Trophoblast cell (in vitro differentiated cells and primary cell): ENCODE measurements at regions not wholly inside any gene's neighbourhood (a gene's known extent, or its start where the extent isn't known, plus 50 kb on each side); places are given as distances from the start of the nearest gene placed in this dataset.

Source experiments
- DNase-seq, 2 donors: peaks; one replicate each; pipeline ENCODE4 v3.0.0-alpha.2; 2016
- H2AFZ ChIP-seq: 2 replicates; pipeline ENCODE4 v1.6.1; 2013; ENCODE audit warnings: low read length, moderate library complexity, mild to moderate bottlenecking; ENCODE audit not compliant: insufficient read depth, poor library complexity
- H2AK5ac ChIP-seq: 2 replicates; pipeline ENCODE4 v1.6.1; 2013; ENCODE audit warnings: mild to moderate bottlenecking, low read length
- H2BK120ac ChIP-seq: 2 replicates; pipeline ENCODE4 v1.6.1; 2013; ENCODE audit warnings: low read length, mild to moderate bottlenecking, moderate library complexity; ENCODE audit not compliant: insufficient read depth, poor library complexity
- H2BK12ac ChIP-seq: 2 replicates; pipeline ENCODE4 v1.6.1; 2013; ENCODE audit warnings: mild to moderate bottlenecking, low read length, moderate library complexity
- H2BK5ac ChIP-seq: 2 replicates; pipeline ENCODE4 v1.6.1; 2013; ENCODE audit warnings: low read length, low read depth, moderate library complexity, mild to moderate bottlenecking; ENCODE audit not compliant: poor library complexity
- H3K14ac ChIP-seq: 2 replicates; pipeline ENCODE4 v1.6.1; 2013; ENCODE audit warnings: mild to moderate bottlenecking, low read length
- H3K18ac ChIP-seq: 2 replicates; pipeline ENCODE4 v1.6.1; 2013; ENCODE audit warnings: mild to moderate bottlenecking, low read length
- H3K23ac ChIP-seq: 2 replicates; pipeline ENCODE4 v1.6.1; 2013; ENCODE audit warnings: low read length
- H3K27ac ChIP-seq: 2 replicates; pipeline ENCODE4 v1.5.1; 2013; ENCODE audit warnings: low read depth, mild to moderate bottlenecking, inconsistent platforms, low read length, moderate library complexity
- H3K27me3 ChIP-seq: 2 replicates; pipeline ENCODE4 v1.6.1; 2013; ENCODE audit warnings: inconsistent platforms, mild to moderate bottlenecking, low read length, moderate library complexity; ENCODE audit not compliant: insufficient read depth
- H3K36me3 ChIP-seq, 2 experiments: 1 replicate in 1 of 2; 2 replicates in 1 of 2; pipeline ENCODE4 v1.6.1; 2013; ENCODE audit warnings: low read length in 2 of 2, mild to moderate bottlenecking in 2 of 2, moderate library complexity in 1 of 2; ENCODE audit not compliant: insufficient read depth in 2 of 2, control insufficient read depth in 1 of 2
- H3K4ac ChIP-seq: 2 replicates; pipeline ENCODE4 v1.6.1; 2013; ENCODE audit warnings: low read depth, mild to moderate bottlenecking, low read length, moderate library complexity
- H3K4me1 ChIP-seq, 2 experiments: 1 replicate in 1 of 2; 2 replicates in 1 of 2; pipeline ENCODE4 v1.6.1; 2013; ENCODE audit warnings: low read length in 2 of 2, mild to moderate bottlenecking in 2 of 2, moderate library complexity in 1 of 2; ENCODE audit not compliant: insufficient read depth in 2 of 2, control insufficient read depth in 1 of 2
- H3K4me2 ChIP-seq: 2 replicates; pipeline ENCODE4 v1.6.1; 2013; ENCODE audit warnings: inconsistent platforms, mild to moderate bottlenecking, low read length, moderate library complexity
- H3K4me3 ChIP-seq: 2 replicates; pipeline ENCODE4 v1.5.1; 2013; ENCODE audit warnings: mild to moderate bottlenecking, low read depth, low read length, inconsistent platforms
- H3K79me1 ChIP-seq: one replicate; pipeline ENCODE4 v1.6.1; 2013; ENCODE audit warnings: low read length
- H3K79me2 ChIP-seq: 2 replicates; pipeline ENCODE4 v1.6.1; 2013; ENCODE audit warnings: low read length, mild to moderate bottlenecking; ENCODE audit not compliant: control insufficient read depth, insufficient read depth, poor library complexity
- H3K9ac ChIP-seq: 2 replicates; pipeline ENCODE4 v1.6.1; 2013; ENCODE audit warnings: mild to moderate bottlenecking, low read length
- H3K9me3 ChIP-seq: 2 replicates; pipeline ENCODE4 v1.6.1; 2013; ENCODE audit warnings: low read depth, mild to moderate bottlenecking, control low read depth, inconsistent platforms, low read length; ENCODE audit not compliant: insufficient read depth
- H4K12ac ChIP-seq: 2 replicates; pipeline ENCODE4 v1.6.1; 2013; ENCODE audit warnings: low read depth, mild to moderate bottlenecking, low read length, moderate library complexity
- H4K8ac ChIP-seq: 2 replicates; pipeline ENCODE4 v1.6.1; 2013; ENCODE audit warnings: low read depth, mild to moderate bottlenecking, low read length, moderate library complexity
- H4K91ac ChIP-seq: one replicate; pipeline ENCODE4 v1.6.1; 2013; ENCODE audit warnings: low read depth, mild to moderate bottlenecking, low read length, moderate library complexity
- WGBS: extraction: QIAGEN DNeasy Blood & Tissue Kit; methylation state at CpG from one replicate; pipeline ENCODE4 v1.1.7; 2013; ENCODE audit warnings: missing lambda C conversion rate; ENCODE audit not compliant: insufficient read length, insufficient coverage; ENCODE audit errors: extremely low coverage; 5-methylcytosine and 5-hydroxymethylcytosine counted together

- H3K27ac ChIP-seq = no peak overlapping the region
- no peak overlapping the region for H3K4me3 ChIP-seq
- no peak overlapping the region for H3K23ac ChIP-seq
- WGBS = no CpG with 5 or more reads among the region's 15 CpGs
- H4K91ac ChIP-seq = no peak overlapping the region
- H3K14ac ChIP-seq = no peak overlapping the region
- no peak overlapping the region for H3K9ac ChIP-seq
- H3K27me3 ChIP-seq = no peaks in the 10 kb centered on the region
- no peak overlapping the region for H2AK5ac ChIP-seq
- no peak overlapping the region for H2BK12ac ChIP-seq
- H4K8ac ChIP-seq = no peak overlapping the region
- H3K4me1 ChIP-seq = no peaks in the 10 kb centered on the region
- peaks cover 2% of the 10 kb centered on the region for H3K9me3 ChIP-seq
- no peak overlapping the region for H3K4me2 ChIP-seq
- H3K4ac ChIP-seq = no peak overlapping the region
- no peak for DNase-seq
- no peaks in the 10 kb centered on the region for H3K36me3 ChIP-seq
- H3K18ac ChIP-seq = no peak overlapping the region
- no peaks in the 10 kb centered on the region for H3K79me2 ChIP-seq
- H2BK5ac ChIP-seq = no peak overlapping the region
- H4K12ac ChIP-seq = no peak overlapping the region
- H3K79me1 ChIP-seq = no peaks in the 10 kb centered on the region
- H2BK120ac ChIP-seq = no peak overlapping the region
- no peak overlapping the region for H2AFZ ChIP-seq
Measured at GRCh38 chr1:29649189-29650040, 413.1 kb downstream of the PTPRU start.

- Histone ChIP-seq H3K23ac (no peak overlapping the region), H3K79me1 (no peaks in the 10 kb centered on the region), H2AFZ (no peak overlapping the region), H2AK5ac (no peak overlapping the region), H4K12ac (no peak overlapping the region), H4K8ac (no peak overlapping the region), H3K14ac (no peak overlapping the region), H2BK5ac (no peak overlapping the region), H2BK120ac (no peak overlapping the region), H3K4ac (no peak overlapping the region), H3K36me3 (no peaks in the 10 kb centered on the region), H3K9me3 (peaks cover 2% of the 10 kb centered on the region), H3K4me2 (no peak overlapping the region), H4K91ac (no peak overlapping the region), H3K9ac (no peak overlapping the region), H2BK12ac (no peak overlapping the region), H3K79me2 (no peaks in the 10 kb centered on the region), H3K18ac (no peak overlapping the region), H3K4me3 (no peak overlapping the region), H3K27ac (no peak overlapping the region), H3K4me1 (no peaks in the 10 kb centered on the region), H3K27me3 (no peaks in the 10 kb centered on the region)
- no peak for DNase-seq
- WGBS = no CpG with 5 or more reads among the region's 3 CpGs
Measured at GRCh38 chr1:29648798-29649188, 412.5 kb downstream of the PTPRU start.

- Histone ChIP-seq H4K91ac (no peak overlapping the region), H2BK12ac (no peak overlapping the region), H3K14ac (no peak overlapping the region), H3K79me2 (no peaks in the 10 kb centered on the region), H3K27me3 (no peaks in the 10 kb centered on the region), H2AK5ac (no peak overlapping the region), H3K79me1 (no peaks in the 10 kb centered on the region), H3K27ac (no peak overlapping the region), H3K9ac (no peak overlapping the region), H2AFZ (no peak overlapping the region), H3K4ac (no peak overlapping the region), H3K36me3 (no peaks in the 10 kb centered on the region), H3K23ac (no peak overlapping the region), H3K4me1 (no peaks in the 10 kb centered on the region), H4K12ac (no peak overlapping the region), H3K9me3 (peaks cover 2% of the 10 kb centered on the region), H3K4me3 (no peak overlapping the region), H3K4me2 (no peak overlapping the region), H3K18ac (no peak overlapping the region), H4K8ac (no peak overlapping the region), H2BK5ac (no peak overlapping the region), H2BK120ac (no peak overlapping the region)
- no CpG with 5 or more reads among the region's 4 CpGs for WGBS
- no peak for DNase-seq
Measured at GRCh38 chr1:29648026-29648425, 411.7 kb downstream of the PTPRU start.

DNA sequence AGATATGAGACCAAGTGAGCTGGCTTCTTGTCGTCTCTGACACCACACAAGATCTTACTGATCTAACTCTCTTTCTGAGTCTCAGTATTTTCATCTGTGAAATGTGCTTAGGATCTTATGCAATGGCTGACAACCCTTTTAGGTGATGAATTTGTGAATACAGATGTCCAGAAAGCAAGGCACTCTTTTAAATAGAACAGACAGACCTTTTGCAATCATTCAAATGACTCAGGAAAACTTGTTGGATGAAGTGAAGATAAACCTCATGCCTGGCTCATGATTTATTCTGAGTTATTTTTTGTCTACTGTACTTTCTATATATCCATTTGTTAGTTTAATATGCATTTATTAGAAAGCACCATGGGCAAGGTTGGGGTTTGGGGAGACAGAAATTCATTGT is 411.3 kb downstream of the PTPRU start:
- Histone ChIP-seq H3K36me3 (no peaks in the 10 kb centered on the region), H2BK120ac (no peak overlapping the region), H2BK5ac (no peak overlapping the region), H3K4me3 (no peak overlapping the region), H3K14ac (no peak overlapping the region), H3K4me2 (no peak overlapping the region), H3K23ac (no peak overlapping the region), H3K27me3 (no peaks in the 10 kb centered on the region), H3K4me1 (no peaks in the 10 kb centered on the region), H2BK12ac (no peak overlapping the region), H4K91ac (no peak overlapping the region), H3K79me1 (no peaks in the 10 kb centered on the region), H2AFZ (no peak overlapping the region), H4K12ac (no peak overlapping the region), H2AK5ac (no peak overlapping the region), H3K18ac (no peak overlapping the region), H3K4ac (no peak overlapping the region), H4K8ac (no peak overlapping the region), H3K9me3 (peaks cover 2% of the 10 kb centered on the region), H3K9ac (no peak overlapping the region), H3K27ac (no peak overlapping the region), H3K79me2 (no peaks in the 10 kb centered on the region)
- no peak for DNase-seq
- no CpG with 5 or more reads among the region's 1 CpG for WGBS
